ENCODE measurements at regions not wholly inside any gene's neighbourhood (a gene's known extent, or its start where the extent isn't known, plus 50 kb on each side); places are given as distances from the start of the nearest gene placed in this dataset.
A peak's percentile ranks its signal among the peaks of the same experiment; 100 is the strongest.

DNA sequence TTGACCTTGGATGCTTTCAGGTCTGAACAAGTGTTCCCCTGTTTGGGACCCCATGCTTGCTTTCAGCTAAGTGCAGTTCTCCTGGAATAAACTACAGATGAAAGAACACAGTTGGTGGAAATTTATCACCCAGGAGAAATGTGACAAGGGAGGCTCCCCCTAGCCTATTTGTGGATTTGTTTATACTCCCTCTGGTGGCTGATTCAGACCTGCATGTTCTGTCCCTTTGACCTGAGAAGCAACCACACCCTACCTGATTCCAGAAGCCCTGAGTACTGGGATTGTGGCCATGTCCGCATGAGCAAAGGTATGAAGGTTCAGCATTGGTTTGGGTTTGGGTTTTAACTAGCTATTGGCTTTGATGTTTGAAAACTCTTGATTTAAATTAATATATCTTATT lies 440.9 kb downstream of the MID1IP1 start:
- Histone ChIP-seq H3K79me2 (ENCODE audit: control insufficient read depth, insufficient read depth, low read length) (no peaks in the 10 kb centered on the region), H3K36me3 (ENCODE audit: control insufficient read depth in 2 of 2, extremely low read depth in 1 of 2, insufficient read depth in 2 of 2, low read length in 2 of 2) (no peaks in the 10 kb centered on the region), H4K20me1 (ENCODE audit: control insufficient read depth, extremely low read depth, insufficient read depth, low read length) (no peaks in the 10 kb centered on the region), H3K4me3 (ENCODE audit: control insufficient read depth in 2 of 3, extremely low read depth in 1 of 3, insufficient read depth in 2 of 3, low read depth in 1 of 3, low read length in 3 of 3) (no peak overlapping the region), H3K4me1 (ENCODE audit: control insufficient read depth, extremely low read depth, insufficient read depth, low read length) (no peaks in the 10 kb centered on the region), H3K9me3 (ENCODE audit: control insufficient read depth, low read depth, low read length) (no peaks in the 10 kb centered on the region), H3K4me2 (ENCODE audit: control insufficient read depth, extremely low read depth, insufficient read depth, low read depth, low read length) (no peak overlapping the region), H2AFZ (ENCODE audit: control insufficient read depth, low read length) (no peak overlapping the region), H3K9me1 (ENCODE audit: control insufficient read depth, extremely low read depth, insufficient read depth, low read length) (no peaks in the 10 kb centered on the region), H3K27ac (ENCODE audit: control insufficient read depth, insufficient read depth, low read length) (no peak overlapping the region), H3K9ac (ENCODE audit: control insufficient read depth, extremely low read depth, insufficient read depth, low read length) (no peak overlapping the region), H3K27me3 (ENCODE audit: control insufficient read depth, extremely low read depth, insufficient read depth, low read length) (no peaks in the 10 kb centered on the region)
- DNase-seq (ENCODE audit: low read depth, low spot score) (no peak), FAIRE-seq (no peak)
- TF ChIP-seq EZH2 (IDR thresholded peaks at IDR 0.05; ENCODE audit: low read length) = no peak
- TF ChIP-seq, protein P1, sequence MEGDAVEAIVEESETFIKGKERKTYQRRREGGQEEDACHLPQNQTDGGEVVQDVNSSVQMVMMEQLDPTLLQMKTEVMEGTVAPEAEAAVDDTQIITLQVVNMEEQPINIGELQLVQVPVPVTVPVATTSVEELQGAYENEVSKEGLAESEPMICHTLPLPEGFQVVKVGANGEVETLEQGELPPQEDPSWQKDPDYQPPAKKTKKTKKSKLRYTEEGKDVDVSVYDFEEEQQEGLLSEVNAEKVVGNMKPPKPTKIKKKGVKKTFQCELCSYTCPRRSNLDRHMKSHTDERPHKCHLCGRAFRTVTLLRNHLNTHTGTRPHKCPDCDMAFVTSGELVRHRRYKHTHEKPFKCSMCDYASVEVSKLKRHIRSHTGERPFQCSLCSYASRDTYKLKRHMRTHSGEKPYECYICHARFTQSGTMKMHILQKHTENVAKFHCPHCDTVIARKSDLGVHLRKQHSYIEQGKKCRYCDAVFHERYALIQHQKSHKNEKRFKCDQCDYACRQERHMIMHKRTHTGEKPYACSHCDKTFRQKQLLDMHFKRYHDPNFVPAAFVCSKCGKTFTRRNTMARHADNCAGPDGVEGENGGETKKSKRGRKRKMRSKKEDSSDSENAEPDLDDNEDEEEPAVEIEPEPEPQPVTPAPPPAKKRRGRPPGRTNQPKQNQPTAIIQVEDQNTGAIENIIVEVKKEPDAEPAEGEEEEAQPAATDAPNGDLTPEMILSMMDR (optimal IDR thresholded peaks at IDR 0.05 in 1 of 3, IDR thresholded peaks at IDR 0.05 in 1 of 3, conservative IDR thresholded peaks at IDR 0.05 in 1 of 3; ENCODE audit: extremely low read depth in 1 of 3, insufficient read depth in 2 of 3, low read length in 3 of 3) = peak; percentile 55 to 66 (median 63)
- dilution Hi-C loops (cut with MboI; ENCODE audit: extremely low pct_ligation_motif_present, low sequenced_read_pairs) = no loop called here

DNA sequence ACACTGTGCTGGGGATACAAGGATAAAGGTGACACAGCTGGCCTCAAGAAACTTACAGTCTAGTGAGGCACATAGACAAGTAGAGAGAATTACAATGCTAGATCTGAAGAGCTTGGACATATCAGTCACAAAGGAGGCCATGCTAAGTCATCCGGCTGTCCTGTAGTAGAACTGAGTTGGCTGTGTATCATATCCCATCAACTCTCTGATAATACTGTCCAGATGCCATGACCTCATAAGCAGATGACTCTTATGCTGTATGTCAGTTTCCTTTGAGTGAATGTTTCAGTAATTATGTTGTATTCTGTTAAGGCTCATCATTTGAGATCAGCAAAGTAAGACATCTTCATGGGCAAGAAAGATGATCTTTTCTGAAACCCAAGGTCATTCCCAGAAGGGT lies 442.9 kb downstream of the MID1IP1 start:
- H3K4me2 ChIP-seq (ENCODE audit: control insufficient read depth, extremely low read depth, insufficient read depth, low read depth, low read length) = no peak overlapping the region
- TF ChIP-seq, protein P1 (optimal IDR thresholded peaks at IDR 0.05 in 1 of 3, IDR thresholded peaks at IDR 0.05 in 1 of 3, conservative IDR thresholded peaks at IDR 0.05 in 1 of 3; ENCODE audit: extremely low read depth in 1 of 3, insufficient read depth in 2 of 3, low read length in 3 of 3) = no peak
- no peak for TF ChIP-seq EZH2 (IDR thresholded peaks at IDR 0.05; ENCODE audit: low read length)
- H3K27me3 ChIP-seq (ENCODE audit: control insufficient read depth, extremely low read depth, insufficient read depth, low read length) = no peaks in the 10 kb centered on the region

More for the DNA sequence above, 442.9 kb downstream of the MID1IP1 start:
- dilution Hi-C loops (cut with MboI; ENCODE audit: extremely low pct_ligation_motif_present, low sequenced_read_pairs) = no loop called here
- no peaks in the 10 kb centered on the region for H3K4me1 ChIP-seq (ENCODE audit: control insufficient read depth, extremely low read depth, insufficient read depth, low read length)
- DNase-seq (ENCODE audit: low read depth, low spot score) (no peak), FAIRE-seq (no peak)
- no peaks in the 10 kb centered on the region for H3K9me1 ChIP-seq (ENCODE audit: control insufficient read depth, extremely low read depth, insufficient read depth, low read length)
- no peaks in the 10 kb centered on the region for H4K20me1 ChIP-seq (ENCODE audit: control insufficient read depth, extremely low read depth, insufficient read depth, low read length)
- no peak overlapping the region for H3K9ac ChIP-seq (ENCODE audit: control insufficient read depth, extremely low read depth, insufficient read depth, low read length)
- no peak overlapping the region for H3K27ac ChIP-seq (ENCODE audit: control insufficient read depth, insufficient read depth, low read length)
- H3K79me2 ChIP-seq (ENCODE audit: control insufficient read depth, insufficient read depth, low read length) = no peaks in the 10 kb centered on the region
- H3K9me3 ChIP-seq (ENCODE audit: control insufficient read depth, low read depth, low read length) = no peaks in the 10 kb centered on the region
- no peak overlapping the region for H2AFZ ChIP-seq (ENCODE audit: control insufficient read depth, low read length)
- no peaks in the 10 kb centered on the region for H3K36me3 ChIP-seq (ENCODE audit: control insufficient read depth in 2 of 2, extremely low read depth in 1 of 2, insufficient read depth in 2 of 2, low read length in 2 of 2)
- no peak overlapping the region for H3K4me3 ChIP-seq (ENCODE audit: control insufficient read depth in 2 of 3, extremely low read depth in 1 of 3, insufficient read depth in 2 of 3, low read depth in 1 of 3, low read length in 3 of 3)

All from keratinocyte (primary cell).